HepG2 (cell line): ENCODE measurements at regions not wholly inside any gene's neighbourhood (a gene's known extent, or its start where the extent isn't known, plus 50 kb on each side); places are given as distances from the start of the nearest gene placed in this dataset.

ENCODE experiments used
- ARID2 ChIP-seq: sonication (generic); formaldehyde crosslinking; IDR thresholded peaks from 2 replicates; pipeline ENCODE4 v1.8.1; 2022; ENCODE audit warnings: mild to moderate bottlenecking, missing genetic modification reagents, borderline replicate concordance
- ZNF317 ChIP-seq: sonication (generic); formaldehyde crosslinking; IDR thresholded peaks from 2 replicates; pipeline ENCODE4 v1.5.0; 2020; ENCODE audit warnings: mild to moderate bottlenecking, missing genetic modification reagents

DNA sequence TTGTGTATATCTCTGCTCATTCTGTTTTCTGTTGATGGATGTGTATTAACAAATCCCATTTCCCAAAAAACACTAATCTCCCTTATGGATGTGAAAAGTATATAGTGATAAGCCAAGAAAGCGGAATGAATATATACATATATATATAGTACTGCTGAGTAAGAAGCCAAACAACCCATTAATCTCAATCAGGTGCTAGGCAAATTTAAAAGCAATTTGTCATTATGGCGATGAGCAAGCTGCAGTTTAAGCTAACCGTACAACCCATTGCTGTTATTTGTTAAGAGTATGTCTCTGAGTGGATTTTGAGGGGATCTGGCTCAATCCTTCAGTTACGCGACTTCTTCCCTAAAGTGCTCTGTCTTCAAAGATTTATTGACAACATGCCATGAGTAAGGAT lies 640.4 kb upstream of the ARRDC3 start:
- no peak for TF ChIP-seq ARID2 (CRISPR knock-in tag)
- TF ChIP-seq ZNF317 (CRISPR knock-in tag): no peak
